DOHH2 (cell line): ENCODE measurements at regions not wholly inside any gene's neighbourhood (a gene's known extent, or its start where the extent isn't known, plus 50 kb on each side); places are given as distances from the start of the nearest gene placed in this dataset.

Experiments
- CTCF ChIP-seq: fragments of 200-600 bp; sonication (generic); IDR thresholded peaks from one replicate; pipeline ENCODE4 v1.5.1; 2014; ENCODE audit warnings: antibody characterized with exemption, mild to moderate bottlenecking, low read depth, low read length; ENCODE audit not compliant: poor library complexity, severe bottlenecking
- EZH2phosphoT487 ChIP-seq: fragments of 200-600 bp; sonication (generic); IDR thresholded peaks from 2 replicates; pipeline ENCODE4 v1.6.1; 2017; ENCODE audit warnings: borderline replicate concordance, mild to moderate bottlenecking, antibody characterized with exemption, low read length, moderate library complexity, mixed read lengths

DNA sequence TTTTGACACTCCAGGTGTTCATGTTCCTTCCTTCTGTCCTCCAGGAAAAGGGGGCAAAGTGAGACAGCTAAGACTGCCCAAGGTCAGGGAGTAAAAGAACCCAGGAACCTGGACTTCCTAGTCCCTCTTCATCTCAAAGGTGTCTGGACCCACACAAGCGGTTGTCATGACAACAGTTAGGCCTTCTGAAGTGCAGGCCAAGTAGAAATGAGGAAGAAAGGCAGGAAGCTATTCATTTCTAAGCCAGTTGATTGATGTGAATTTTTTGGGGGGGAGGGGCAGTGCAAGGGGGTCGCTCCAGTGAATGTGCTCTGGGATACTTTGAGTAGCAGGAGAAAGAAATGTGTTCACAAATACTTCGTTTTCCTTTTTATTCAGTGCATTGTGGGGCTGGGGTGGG, 114.3 kb downstream of the NAV1 start:
- no peak for TF ChIP-seq CTCF
- no peak for TF ChIP-seq EZH2phosphoT487
